ENCODE measurements at regions not wholly inside any gene's neighbourhood (a gene's known extent, or its start where the extent isn't known, plus 50 kb on each side); places are given as distances from the start of the nearest gene placed in this dataset.

DNA sequence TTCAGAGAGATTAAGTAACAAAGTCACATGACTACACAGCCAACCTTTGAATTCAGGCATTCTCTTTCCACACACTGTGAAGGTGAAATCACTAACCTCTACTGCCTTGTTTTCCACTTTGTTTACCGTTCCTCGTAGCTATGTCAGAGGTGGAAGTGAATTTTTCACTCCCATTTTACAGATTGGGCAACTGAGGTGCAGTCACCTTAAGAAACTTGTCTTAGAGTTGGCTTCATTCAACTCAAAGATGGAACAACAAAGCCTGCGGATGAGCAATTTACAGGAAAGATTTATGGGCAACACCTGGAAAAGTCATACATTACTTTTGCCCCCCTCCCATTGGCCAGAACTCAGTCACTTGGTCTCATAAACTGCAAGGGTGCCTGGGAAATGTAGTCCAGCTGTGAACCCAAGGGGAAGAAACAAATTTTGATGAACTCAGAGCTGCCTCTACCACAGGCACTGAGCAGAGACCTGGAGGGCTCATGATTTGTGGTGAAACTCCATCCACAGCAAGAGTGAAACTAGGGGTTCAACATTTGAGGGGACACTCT, 784.6 kb upstream of the EEF2KMT start:
- ATAC-seq = no peak
- TF ChIP-seq ZNF70 (CRISPR knock-in tag; IDR thresholded peaks at IDR 0.05) (no peak), SNAI2 (CRISPR knock-in tag; IDR thresholded peaks at IDR 0.05) (no peak), BACH2 (CRISPR knock-in tag; IDR thresholded peaks at IDR 0.05; ENCODE audit: borderline replicate concordance) (no peak), ISL1 (CRISPR knock-in tag; IDR thresholded peaks at IDR 0.05) (no peak), ZNF565 (CRISPR knock-in tag; conservative IDR thresholded peaks at IDR 0.05; ENCODE audit: low read depth) (no peak), ESRRG (CRISPR knock-in tag; IDR thresholded peaks at IDR 0.05) (no peak), ARNTL (CRISPR knock-in tag; IDR thresholded peaks at IDR 0.05; ENCODE audit: borderline replicate concordance, low read depth) (no peak), PPARA (CRISPR knock-in tag; IDR thresholded peaks at IDR 0.05; ENCODE audit: borderline replicate concordance) (no peak), ZFP3 (CRISPR knock-in tag; IDR thresholded peaks at IDR 0.05) (no peak), OSR1 (CRISPR knock-in tag; IDR thresholded peaks at IDR 0.05) (no peak), TOX (CRISPR knock-in tag; IDR thresholded peaks at IDR 0.05; ENCODE audit: borderline replicate concordance) (no peak), TCF4 (CRISPR knock-in tag; IDR thresholded peaks at IDR 0.05; ENCODE audit: borderline replicate concordance) (no peak), ZNF8 (CRISPR knock-in tag; IDR thresholded peaks at IDR 0.05) (no peak), GLIS3 (CRISPR knock-in tag; IDR thresholded peaks at IDR 0.05) (no peak)
- TF ChIP-seq, protein P1, sequence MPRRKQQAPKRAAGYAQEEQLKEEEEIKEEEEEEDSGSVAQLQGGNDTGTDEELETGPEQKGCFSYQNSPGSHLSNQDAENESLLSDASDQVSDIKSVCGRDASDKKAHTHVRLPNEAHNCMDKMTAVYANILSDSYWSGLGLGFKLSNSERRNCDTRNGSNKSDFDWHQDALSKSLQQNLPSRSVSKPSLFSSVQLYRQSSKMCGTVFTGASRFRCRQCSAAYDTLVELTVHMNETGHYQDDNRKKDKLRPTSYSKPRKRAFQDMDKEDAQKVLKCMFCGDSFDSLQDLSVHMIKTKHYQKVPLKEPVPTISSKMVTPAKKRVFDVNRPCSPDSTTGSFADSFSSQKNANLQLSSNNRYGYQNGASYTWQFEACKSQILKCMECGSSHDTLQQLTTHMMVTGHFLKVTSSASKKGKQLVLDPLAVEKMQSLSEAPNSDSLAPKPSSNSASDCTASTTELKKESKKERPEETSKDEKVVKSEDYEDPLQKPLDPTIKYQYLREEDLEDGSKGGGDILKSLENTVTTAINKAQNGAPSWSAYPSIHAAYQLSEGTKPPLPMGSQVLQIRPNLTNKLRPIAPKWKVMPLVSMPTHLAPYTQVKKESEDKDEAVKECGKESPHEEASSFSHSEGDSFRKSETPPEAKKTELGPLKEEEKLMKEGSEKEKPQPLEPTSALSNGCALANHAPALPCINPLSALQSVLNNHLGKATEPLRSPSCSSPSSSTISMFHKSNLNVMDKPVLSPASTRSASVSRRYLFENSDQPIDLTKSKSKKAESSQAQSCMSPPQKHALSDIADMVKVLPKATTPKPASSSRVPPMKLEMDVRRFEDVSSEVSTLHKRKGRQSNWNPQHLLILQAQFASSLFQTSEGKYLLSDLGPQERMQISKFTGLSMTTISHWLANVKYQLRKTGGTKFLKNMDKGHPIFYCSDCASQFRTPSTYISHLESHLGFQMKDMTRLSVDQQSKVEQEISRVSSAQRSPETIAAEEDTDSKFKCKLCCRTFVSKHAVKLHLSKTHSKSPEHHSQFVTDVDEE (CRISPR knock-in tag; IDR thresholded peaks at IDR 0.05) = no peak
- TF ChIP-seq, protein P2, sequence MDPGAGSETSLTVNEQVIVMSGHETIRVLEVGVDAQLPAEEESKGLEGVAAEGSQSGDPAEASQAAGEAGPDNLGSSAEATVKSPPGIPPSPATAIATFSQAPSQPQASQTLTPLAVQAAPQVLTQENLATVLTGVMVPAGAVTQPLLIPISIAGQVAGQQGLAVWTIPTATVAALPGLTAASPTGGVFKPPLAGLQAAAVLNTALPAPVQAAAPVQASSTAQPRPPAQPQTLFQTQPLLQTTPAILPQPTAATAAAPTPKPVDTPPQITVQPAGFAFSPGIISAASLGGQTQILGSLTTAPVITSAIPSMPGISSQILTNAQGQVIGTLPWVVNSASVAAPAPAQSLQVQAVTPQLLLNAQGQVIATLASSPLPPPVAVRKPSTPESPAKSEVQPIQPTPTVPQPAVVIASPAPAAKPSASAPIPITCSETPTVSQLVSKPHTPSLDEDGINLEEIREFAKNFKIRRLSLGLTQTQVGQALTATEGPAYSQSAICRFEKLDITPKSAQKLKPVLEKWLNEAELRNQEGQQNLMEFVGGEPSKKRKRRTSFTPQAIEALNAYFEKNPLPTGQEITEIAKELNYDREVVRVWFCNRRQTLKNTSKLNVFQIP (CRISPR knock-in tag; IDR thresholded peaks at IDR 0.05; ENCODE audit: borderline replicate concordance, low read depth) = no peak
- TF ChIP-seq, protein P3, sequence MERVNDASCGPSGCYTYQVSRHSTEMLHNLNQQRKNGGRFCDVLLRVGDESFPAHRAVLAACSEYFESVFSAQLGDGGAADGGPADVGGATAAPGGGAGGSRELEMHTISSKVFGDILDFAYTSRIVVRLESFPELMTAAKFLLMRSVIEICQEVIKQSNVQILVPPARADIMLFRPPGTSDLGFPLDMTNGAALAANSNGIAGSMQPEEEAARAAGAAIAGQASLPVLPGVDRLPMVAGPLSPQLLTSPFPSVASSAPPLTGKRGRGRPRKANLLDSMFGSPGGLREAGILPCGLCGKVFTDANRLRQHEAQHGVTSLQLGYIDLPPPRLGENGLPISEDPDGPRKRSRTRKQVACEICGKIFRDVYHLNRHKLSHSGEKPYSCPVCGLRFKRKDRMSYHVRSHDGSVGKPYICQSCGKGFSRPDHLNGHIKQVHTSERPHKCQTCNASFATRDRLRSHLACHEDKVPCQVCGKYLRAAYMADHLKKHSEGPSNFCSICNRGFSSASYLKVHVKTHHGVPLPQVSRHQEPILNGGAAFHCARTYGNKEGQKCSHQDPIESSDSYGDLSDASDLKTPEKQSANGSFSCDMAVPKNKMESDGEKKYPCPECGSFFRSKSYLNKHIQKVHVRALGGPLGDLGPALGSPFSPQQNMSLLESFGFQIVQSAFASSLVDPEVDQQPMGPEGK (CRISPR knock-in tag; IDR thresholded peaks at IDR 0.05; ENCODE audit: borderline replicate concordance) = no peak

DNA sequence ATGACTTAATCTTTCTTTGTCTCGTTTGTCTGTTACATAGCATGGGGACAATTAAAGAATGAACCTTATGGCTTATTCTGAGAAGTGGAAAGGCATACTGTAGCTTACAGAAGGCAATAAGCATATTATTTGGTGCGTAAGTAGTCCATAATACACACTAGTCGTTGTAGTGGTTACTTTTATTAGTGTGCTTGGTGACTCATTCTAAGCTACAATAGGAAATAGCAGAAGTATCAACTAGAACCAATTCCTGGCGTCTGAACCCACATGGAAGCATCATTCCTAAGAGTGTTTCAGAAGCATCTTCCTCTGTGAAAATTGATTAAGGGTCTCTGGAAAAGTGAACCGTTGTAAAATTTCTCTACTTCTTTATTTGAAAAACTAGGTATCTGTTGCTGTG, 777.8 kb upstream of the EEF2KMT start:
- TF ChIP-seq CSDC2 (CRISPR knock-in tag; IDR thresholded peaks at IDR 0.05) (no peak), ZC3H10 (CRISPR knock-in tag; IDR thresholded peaks at IDR 0.05) (no peak), ZFP3 (CRISPR knock-in tag; IDR thresholded peaks at IDR 0.05) (no peak), ESRRG (CRISPR knock-in tag; IDR thresholded peaks at IDR 0.05) (no peak), RARB (CRISPR knock-in tag; IDR thresholded peaks at IDR 0.05) (no peak), ZFP30 (CRISPR knock-in tag; IDR thresholded peaks at IDR 0.05) (no peak), PPARA (CRISPR knock-in tag; IDR thresholded peaks at IDR 0.05; ENCODE audit: borderline replicate concordance) (no peak), SNAI2 (CRISPR knock-in tag; IDR thresholded peaks at IDR 0.05) (no peak), ZNF8 (CRISPR knock-in tag; IDR thresholded peaks at IDR 0.05) (no peak)
- TF ChIP-seq, protein P3 (CRISPR knock-in tag; IDR thresholded peaks at IDR 0.05; ENCODE audit: borderline replicate concordance) = no peak
- TF ChIP-seq, protein P2 (CRISPR knock-in tag; IDR thresholded peaks at IDR 0.05; ENCODE audit: borderline replicate concordance, low read depth) = no peak
- TF ChIP-seq, protein P4, sequence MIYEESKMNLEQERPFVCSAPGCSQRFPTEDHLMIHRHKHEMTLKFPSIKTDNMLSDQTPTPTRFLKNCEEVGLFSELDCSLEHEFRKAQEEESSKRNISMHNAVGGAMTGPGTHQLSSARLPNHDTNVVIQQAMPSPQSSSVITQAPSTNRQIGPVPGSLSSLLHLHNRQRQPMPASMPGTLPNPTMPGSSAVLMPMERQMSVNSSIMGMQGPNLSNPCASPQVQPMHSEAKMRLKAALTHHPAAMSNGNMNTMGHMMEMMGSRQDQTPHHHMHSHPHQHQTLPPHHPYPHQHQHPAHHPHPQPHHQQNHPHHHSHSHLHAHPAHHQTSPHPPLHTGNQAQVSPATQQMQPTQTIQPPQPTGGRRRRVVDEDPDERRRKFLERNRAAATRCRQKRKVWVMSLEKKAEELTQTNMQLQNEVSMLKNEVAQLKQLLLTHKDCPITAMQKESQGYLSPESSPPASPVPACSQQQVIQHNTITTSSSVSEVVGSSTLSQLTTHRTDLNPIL (CRISPR knock-in tag; IDR thresholded peaks at IDR 0.05; ENCODE audit: low read depth) = no peak
- no peak for ATAC-seq

All from SK-N-SH treated with all-trans-retinoic acid at 6 μM for 48 hours (cell line).